KMS-11 (cell line): ENCODE measurements at regions not wholly inside any gene's neighbourhood (a gene's known extent, or its start where the extent isn't known, plus 50 kb on each side); places are given as distances from the start of the nearest gene placed in this dataset.

ENCODE experiments used
- H2AFZ ChIP-seq: fragments of 200-600 bp; sonication (generic); 2 replicates; pipeline ENCODE4 v1.6.1; 2016; ENCODE audit warnings: antibody characterized with exemption, mixed run types, low read depth
- H3K27ac ChIP-seq: fragments of 200-600 bp; sonication (generic); 2 replicates; pipeline ENCODE4 v1.6.1; 2016; ENCODE audit warnings: mild to moderate bottlenecking, mixed run types
- H3K27me3 ChIP-seq: fragments of 200-600 bp; sonication (generic); 2 replicates; pipeline ENCODE4 v1.6.1; 2017; ENCODE audit warnings: mild to moderate bottlenecking, low read depth, mixed run types, moderate library complexity; ENCODE audit not compliant: insufficient read depth
- H3K36me3 ChIP-seq: fragments of 200-600 bp; sonication (generic); 2 replicates; pipeline ENCODE4 v1.6.1; 2017; ENCODE audit warnings: mild to moderate bottlenecking, mixed run types; ENCODE audit not compliant: insufficient read depth
- H3K4me1 ChIP-seq: fragments of 200-600 bp; sonication (generic); 2 replicates; pipeline ENCODE4 v1.6.1; 2016; ENCODE audit warnings: mild to moderate bottlenecking, low read depth, mixed run types; ENCODE audit not compliant: poor library complexity, severe bottlenecking
- H3K4me2 ChIP-seq: fragments of 200-600 bp; sonication (generic); 2 replicates; pipeline ENCODE4 v1.7.0; 2016; ENCODE audit warnings: mild to moderate bottlenecking, mixed run types
- H3K4me3 ChIP-seq: fragments of 200-600 bp; sonication (generic); IDR thresholded peaks from 2 replicates; pipeline ENCODE4 v1.6.1; 2017; ENCODE audit warnings: low read depth, low read length, mixed read lengths; ENCODE audit not compliant: insufficient read depth
- H3K79me2 ChIP-seq: fragments of 200-600 bp; sonication (generic); 2 replicates; pipeline ENCODE4 v1.6.1; 2016; ENCODE audit warnings: low read depth, mixed run types; ENCODE audit not compliant: insufficient read depth
- H3K9ac ChIP-seq: fragments of 200-600 bp; sonication (generic); 2 replicates; pipeline ENCODE4 v1.6.1; 2016; ENCODE audit warnings: mild to moderate bottlenecking, mixed run types
- H4K20me1 ChIP-seq: fragments of 200-600 bp; sonication (generic); 2 replicates; pipeline ENCODE4 v1.6.1; 2016; ENCODE audit warnings: mild to moderate bottlenecking, mixed run types; ENCODE audit not compliant: insufficient read depth
- CTCF ChIP-seq: fragments of 200-600 bp; sonication (generic); conservative IDR thresholded peaks from 2 replicates; pipeline ENCODE4 v1.6.1; 2017; ENCODE audit warnings: low read depth, mild to moderate bottlenecking, antibody characterized with exemption, low read length, moderate library complexity, mixed read lengths

GRCh38 chr15:98358971-98359370 is 289.4 kb upstream of the IGF1R start:
- no peak overlapping the region for H2AFZ ChIP-seq
- no peaks in the 10 kb centered on the region for H3K4me1 ChIP-seq
- no peaks in the 10 kb centered on the region for H3K27me3 ChIP-seq
- H3K4me3 ChIP-seq: no peak overlapping the region
- no peak overlapping the region for H3K27ac ChIP-seq
- no peak overlapping the region for H3K9ac ChIP-seq
- no peaks in the 10 kb centered on the region for H3K36me3 ChIP-seq
- H4K20me1 ChIP-seq: no peaks in the 10 kb centered on the region
- no peak for TF ChIP-seq CTCF
- no peaks in the 10 kb centered on the region for H3K79me2 ChIP-seq
- no peak overlapping the region for H3K4me2 ChIP-seq

GRCh38 chr15:98363416-98363815 is 284.9 kb upstream of the IGF1R start:
- Histone ChIP-seq H3K36me3 (no peaks in the 10 kb centered on the region), H3K27me3 (no peaks in the 10 kb centered on the region), H4K20me1 (no peaks in the 10 kb centered on the region), H3K4me2 (no peak overlapping the region), H3K79me2 (no peaks in the 10 kb centered on the region), H3K4me1 (no peaks in the 10 kb centered on the region), H3K27ac (no peak overlapping the region), H3K9ac (no peak overlapping the region), H2AFZ (no peak overlapping the region), H3K4me3 (no peak overlapping the region)
- TF ChIP-seq CTCF: no peak

- Histone ChIP-seq H3K4me2 (no peak overlapping the region), H3K4me1 (no peaks in the 10 kb centered on the region), H2AFZ (no peak overlapping the region), H3K27ac (no peak overlapping the region), H3K27me3 (no peaks in the 10 kb centered on the region), H4K20me1 (no peaks in the 10 kb centered on the region), H3K79me2 (no peaks in the 10 kb centered on the region), H3K36me3 (no peaks in the 10 kb centered on the region), H3K9ac (no peak overlapping the region), H3K4me3 (no peak overlapping the region)
- TF ChIP-seq CTCF: no peak
These were observed 284.4 kb upstream of the IGF1R start for GRCh38 chr15:98363955-98364354.

GRCh38 chr15:98369081-98369716 is 279.1 kb upstream of the IGF1R start:
- H3K4me3 ChIP-seq: no peak overlapping the region
- no peak overlapping the region for H3K9ac ChIP-seq
- H2AFZ ChIP-seq: no peak overlapping the region
- no peaks in the 10 kb centered on the region for H3K36me3 ChIP-seq
- no peaks in the 10 kb centered on the region for H3K79me2 ChIP-seq
- no peaks in the 10 kb centered on the region for H3K27me3 ChIP-seq
- no peaks in the 10 kb centered on the region for H4K20me1 ChIP-seq
- no peaks in the 10 kb centered on the region for H3K4me1 ChIP-seq
- no peak overlapping the region for H3K4me2 ChIP-seq
- H3K27ac ChIP-seq: no peak overlapping the region
- TF ChIP-seq CTCF: no peak
